ENCODE measurements at regions not wholly inside any gene's neighbourhood (a gene's known extent, or its start where the extent isn't known, plus 50 kb on each side); places are given as distances from the start of the nearest gene placed in this dataset.

- DNase-seq = no peak
- H3K9me3 ChIP-seq = no peaks in the 10 kb centered on the region
- no peak overlapping the region for H3K4me3 ChIP-seq
- H3K36me3 ChIP-seq = no peaks in the 10 kb centered on the region
- intact Hi-C loops (cut with DNase I) = no loop called here
- peaks cover 2% of the 10 kb centered on the region for H3K4me1 ChIP-seq (ENCODE audit: insufficient read depth)
- WGBS, 3 donors = 89 to 95% (median 91%) methylated on average over 5 of the region's 5 CpGs
- H3K27me3 ChIP-seq = no peaks in the 10 kb centered on the region
- TF ChIP-seq, protein P1, sequence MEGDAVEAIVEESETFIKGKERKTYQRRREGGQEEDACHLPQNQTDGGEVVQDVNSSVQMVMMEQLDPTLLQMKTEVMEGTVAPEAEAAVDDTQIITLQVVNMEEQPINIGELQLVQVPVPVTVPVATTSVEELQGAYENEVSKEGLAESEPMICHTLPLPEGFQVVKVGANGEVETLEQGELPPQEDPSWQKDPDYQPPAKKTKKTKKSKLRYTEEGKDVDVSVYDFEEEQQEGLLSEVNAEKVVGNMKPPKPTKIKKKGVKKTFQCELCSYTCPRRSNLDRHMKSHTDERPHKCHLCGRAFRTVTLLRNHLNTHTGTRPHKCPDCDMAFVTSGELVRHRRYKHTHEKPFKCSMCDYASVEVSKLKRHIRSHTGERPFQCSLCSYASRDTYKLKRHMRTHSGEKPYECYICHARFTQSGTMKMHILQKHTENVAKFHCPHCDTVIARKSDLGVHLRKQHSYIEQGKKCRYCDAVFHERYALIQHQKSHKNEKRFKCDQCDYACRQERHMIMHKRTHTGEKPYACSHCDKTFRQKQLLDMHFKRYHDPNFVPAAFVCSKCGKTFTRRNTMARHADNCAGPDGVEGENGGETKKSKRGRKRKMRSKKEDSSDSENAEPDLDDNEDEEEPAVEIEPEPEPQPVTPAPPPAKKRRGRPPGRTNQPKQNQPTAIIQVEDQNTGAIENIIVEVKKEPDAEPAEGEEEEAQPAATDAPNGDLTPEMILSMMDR (IDR thresholded peaks at IDR 0.05) = no peak
- TF ChIP-seq EP300 (IDR thresholded peaks at IDR 0.05) (no peak), POLR2A (IDR thresholded peaks at IDR 0.05) (no peak)
- no peak overlapping the region for H3K27ac ChIP-seq
Observed at GRCh38 chr2:237165405-237166276, 80.0 kb downstream of the COPS8 start.

DNA sequence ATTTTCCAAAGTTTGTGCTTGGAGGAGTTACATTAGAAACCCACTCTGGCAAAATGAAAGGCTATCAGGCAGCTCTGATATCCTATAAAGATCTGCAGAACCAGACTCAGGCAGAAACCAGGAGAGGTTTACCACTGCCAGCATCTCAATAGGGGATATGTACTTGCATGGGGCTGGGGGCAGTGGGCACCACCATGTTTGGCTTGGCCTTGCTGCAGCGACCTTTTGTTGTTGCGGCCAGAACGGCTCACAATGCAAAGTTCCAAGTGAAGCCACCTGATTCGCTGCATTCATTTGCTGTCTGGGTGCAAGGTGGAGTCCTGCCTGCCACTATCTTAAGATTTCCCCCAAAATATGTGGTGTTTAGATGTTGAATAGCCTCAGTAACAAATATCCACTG, 81.3 kb downstream of the COPS8 start:
- no peak for DNase-seq
- intact Hi-C loops (cut with DNase I) = no loop called here
- Histone ChIP-seq H3K9me3 (no peaks in the 10 kb centered on the region), H3K4me3 (no peak overlapping the region), H3K27me3 (no peaks in the 10 kb centered on the region), H3K27ac (no peak overlapping the region), H3K4me1 (ENCODE audit: insufficient read depth) (peaks cover 5% of the 10 kb centered on the region), H3K36me3 (no peaks in the 10 kb centered on the region)
- WGBS, 3 donors = 92 to 97% (median 97%) methylated on average over 4 of the region's 4 CpGs
- TF ChIP-seq, protein P1 (IDR thresholded peaks at IDR 0.05) = no peak
- no peak for TF ChIP-seq POLR2A (IDR thresholded peaks at IDR 0.05)
- no peak for TF ChIP-seq EP300 (IDR thresholded peaks at IDR 0.05)

DNA sequence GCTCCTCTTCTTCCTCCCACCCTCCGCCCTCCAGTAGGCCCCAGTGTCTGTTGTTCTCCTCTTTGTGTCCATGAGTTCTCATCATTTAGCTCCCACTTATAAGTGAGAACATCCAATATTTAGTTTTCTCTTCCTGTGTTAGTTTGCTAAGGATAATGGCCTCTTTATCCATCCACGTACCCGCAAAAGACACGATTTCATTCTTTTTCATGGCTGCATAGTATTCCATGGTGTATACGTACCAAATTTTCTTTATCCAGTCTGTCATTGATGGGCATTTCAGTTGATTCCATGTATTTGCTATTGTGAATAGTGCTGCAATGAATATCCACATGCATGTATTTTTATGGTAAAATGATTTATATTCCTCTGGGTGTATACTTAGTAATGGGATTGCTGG, 82.2 kb downstream of the COPS8 start:
- no peaks in the 10 kb centered on the region for H3K9me3 ChIP-seq
- intact Hi-C loops (cut with DNase I) = no loop called here
- no peaks in the 10 kb centered on the region for H3K27me3 ChIP-seq
- TF ChIP-seq POLR2A (IDR thresholded peaks at IDR 0.05) = no peak
- TF ChIP-seq, protein P1 (IDR thresholded peaks at IDR 0.05) = no peak
- TF ChIP-seq EP300 (IDR thresholded peaks at IDR 0.05) = no peak
- no peak overlapping the region for H3K4me3 ChIP-seq
- DNase-seq = no peak
- H3K27ac ChIP-seq = no peak overlapping the region
- WGBS, 3 donors = 85 to 97% (median 95%) methylated on average over 5 of the region's 5 CpGs
- peaks cover 5% of the 10 kb centered on the region for H3K4me1 ChIP-seq (ENCODE audit: insufficient read depth)
- H3K36me3 ChIP-seq = no peaks in the 10 kb centered on the region

GRCh38 chr2:237170020-237170419, 84.3 kb downstream of the COPS8 start:
- no peak overlapping the region for H3K27ac ChIP-seq
- peaks cover 5% of the 10 kb centered on the region for H3K4me1 ChIP-seq (ENCODE audit: insufficient read depth)
- no peak overlapping the region for H3K4me3 ChIP-seq
- TF ChIP-seq POLR2A (IDR thresholded peaks at IDR 0.05) (no peak), EP300 (IDR thresholded peaks at IDR 0.05) (no peak)
- TF ChIP-seq, protein P1 (IDR thresholded peaks at IDR 0.05) = no peak
- DNase-seq = no peak
- H3K27me3 ChIP-seq = no peaks in the 10 kb centered on the region
- 34 to 46% (median 34%) methylated on average over 1 of the region's 1 CpG for WGBS, 3 donors
- no peaks in the 10 kb centered on the region for H3K36me3 ChIP-seq
- H3K9me3 ChIP-seq = no peaks in the 10 kb centered on the region
- intact Hi-C loops (cut with DNase I) = loop anchor here in 2 of 4 donors (5.0 kb wide), 1 partner anchor 242 kb away; the partner anchor contains the start of gene COL6A3 (in 2 of the 2)

Data from ovary (tissue), 7 donors.